Keratinocyte (primary cell): ENCODE measurements at regions not wholly inside any gene's neighbourhood (a gene's known extent, or its start where the extent isn't known, plus 50 kb on each side); places are given as distances from the start of the nearest gene placed in this dataset.

Source experiments
- DNase-seq: peaks from one replicate; pipeline ENCODE4 v3.0.0-alpha.2; 2011; ENCODE audit warnings: low read depth, missing footprints, low spot score
- FAIRE-seq: peaks from 2 replicates; lab custom pipeline; 2011; peaks lifted over from hg19 to GRCh38; lab: Jason Lieb, UNC
- H2AFZ ChIP-seq: 2 replicates; pipeline ENCODE4 v1.6.0; 2012; ENCODE audit warnings: low read length, control low read depth, inconsistent platforms; ENCODE audit not compliant: control insufficient read depth
- H3K27ac ChIP-seq: 2 replicates; pipeline ENCODE4 v1.5.1; 2011; ENCODE audit warnings: low read length; ENCODE audit not compliant: control insufficient read depth, insufficient read depth
- H3K27me3 ChIP-seq: 3 replicates; pipeline ENCODE4 v1.6.0; 2011; ENCODE audit warnings: low read length; ENCODE audit not compliant: control insufficient read depth, insufficient read depth; ENCODE audit errors: extremely low read depth
- H3K36me3 ChIP-seq, 2 experiments: 2 replicates in 1 of 2; 3 replicates in 1 of 2; pipeline ENCODE4 v1.5.1; 2011; ENCODE audit warnings: low read length in 2 of 2, mild to moderate bottlenecking in 1 of 2; ENCODE audit not compliant: control insufficient read depth in 2 of 2, insufficient read depth in 2 of 2; ENCODE audit errors: extremely low read depth in 1 of 2
- H3K4me1 ChIP-seq: 3 replicates; pipeline ENCODE4 v1.5.1; 2011; ENCODE audit warnings: low read length; ENCODE audit not compliant: control insufficient read depth, insufficient read depth; ENCODE audit errors: extremely low read depth
- H3K4me2 ChIP-seq: 3 replicates; pipeline ENCODE4 v1.6.0; 2011; ENCODE audit warnings: low read depth, low read length; ENCODE audit not compliant: control insufficient read depth, insufficient read depth; ENCODE audit errors: extremely low read depth
- H3K4me3 ChIP-seq, 3 experiments: fragments of 200-600 bp in 1 of 3; sonication (generic) in 1 of 3; 2 replicates in 2 of 3; 3 replicates in 1 of 3; pipeline ENCODE4 v1.5.1; 2011 to 2016; ENCODE audit warnings: low read length in 3 of 3, mild to moderate bottlenecking in 3 of 3, control low read depth in 2 of 3, inconsistent platforms in 1 of 3, low read depth in 1 of 3, mixed read lengths in 1 of 3, mixed run types in 1 of 3, moderate library complexity in 1 of 3; ENCODE audit not compliant: control insufficient read depth in 2 of 3, insufficient read depth in 2 of 3; ENCODE audit errors: extremely low read depth in 1 of 3
- H3K79me2 ChIP-seq: 2 replicates; pipeline ENCODE4 v1.6.0; 2012; ENCODE audit warnings: low read length; ENCODE audit not compliant: control insufficient read depth, insufficient read depth
- H3K9ac ChIP-seq: 3 replicates; pipeline ENCODE4 v1.6.0; 2011; ENCODE audit warnings: low read length; ENCODE audit not compliant: control insufficient read depth, insufficient read depth; ENCODE audit errors: extremely low read depth
- H3K9me1 ChIP-seq: 3 replicates; pipeline ENCODE4 v1.6.0; 2011; ENCODE audit warnings: low read length; ENCODE audit not compliant: control insufficient read depth, insufficient read depth; ENCODE audit errors: extremely low read depth
- H3K9me3 ChIP-seq: 2 replicates; pipeline ENCODE4 v1.5.1; 2012; ENCODE audit warnings: low read depth, low read length; ENCODE audit not compliant: control insufficient read depth
- H4K20me1 ChIP-seq: 3 replicates; pipeline ENCODE4 v1.6.0; 2011; ENCODE audit warnings: low read length; ENCODE audit not compliant: control insufficient read depth, insufficient read depth; ENCODE audit errors: extremely low read depth
- EZH2 ChIP-seq: IDR thresholded peaks from one replicate; pipeline ENCODE4 v1.6.1; 2012; ENCODE audit warnings: inconsistent platforms, mild to moderate bottlenecking, low read length, moderate library complexity
- dilution Hi-C: fragments of 300-500 bp; cut with MboI; formaldehyde crosslinking; loops from one replicate; pipeline ENCODE4 v1.7.0; 2020; ENCODE audit warnings: low sequenced_read_pairs; ENCODE audit not compliant: extremely low pct_ligation_motif_present
- TF ChIP-seq, protein P1 (sequence below), 3 experiments: IDR thresholded peaks in 1 of 3; conservative IDR thresholded peaks in 1 of 3; optimal IDR thresholded peaks in 1 of 3; 2 replicates in 2 of 3; 3 replicates in 1 of 3; pipeline versions ENCODE3 to v1.5.1; 2011; ENCODE audit warnings: low read length in 3 of 3, mild to moderate bottlenecking in 3 of 3, moderate library complexity in 2 of 3, control low read depth in 1 of 3, inconsistent platforms in 1 of 3; ENCODE audit not compliant: insufficient read depth in 2 of 3; ENCODE audit errors: extremely low read depth in 1 of 3

DNA sequence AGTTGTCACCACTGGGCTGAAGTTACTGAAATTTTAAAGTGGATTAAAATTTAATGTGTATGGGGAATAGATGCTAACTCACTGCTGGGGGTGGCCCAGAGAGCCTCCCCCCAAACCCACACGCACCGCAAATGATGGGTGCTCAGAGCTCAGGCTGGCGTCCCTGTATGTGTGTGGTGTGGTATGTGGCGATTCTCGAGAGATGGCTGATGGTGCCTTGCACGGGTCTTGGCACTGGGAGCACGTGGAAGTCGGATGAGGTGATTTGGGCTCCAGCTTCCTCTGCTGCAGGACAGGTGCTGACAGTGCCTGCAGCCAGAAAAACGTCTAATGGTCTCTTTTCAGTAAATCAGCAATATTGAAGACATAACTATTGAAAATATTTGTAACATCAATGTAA is 1473.3 kb downstream of the TBC1D22A start:
- no peaks in the 10 kb centered on the region for H3K9me1 ChIP-seq
- H3K9ac ChIP-seq: no peak overlapping the region
- H2AFZ ChIP-seq: no peak overlapping the region
- H3K79me2 ChIP-seq: no peaks in the 10 kb centered on the region
- H3K4me1 ChIP-seq: no peaks in the 10 kb centered on the region
- H3K27ac ChIP-seq: no peak overlapping the region
- no peak for FAIRE-seq
- H3K4me2 ChIP-seq: no peak overlapping the region
- TF ChIP-seq, protein P1, sequence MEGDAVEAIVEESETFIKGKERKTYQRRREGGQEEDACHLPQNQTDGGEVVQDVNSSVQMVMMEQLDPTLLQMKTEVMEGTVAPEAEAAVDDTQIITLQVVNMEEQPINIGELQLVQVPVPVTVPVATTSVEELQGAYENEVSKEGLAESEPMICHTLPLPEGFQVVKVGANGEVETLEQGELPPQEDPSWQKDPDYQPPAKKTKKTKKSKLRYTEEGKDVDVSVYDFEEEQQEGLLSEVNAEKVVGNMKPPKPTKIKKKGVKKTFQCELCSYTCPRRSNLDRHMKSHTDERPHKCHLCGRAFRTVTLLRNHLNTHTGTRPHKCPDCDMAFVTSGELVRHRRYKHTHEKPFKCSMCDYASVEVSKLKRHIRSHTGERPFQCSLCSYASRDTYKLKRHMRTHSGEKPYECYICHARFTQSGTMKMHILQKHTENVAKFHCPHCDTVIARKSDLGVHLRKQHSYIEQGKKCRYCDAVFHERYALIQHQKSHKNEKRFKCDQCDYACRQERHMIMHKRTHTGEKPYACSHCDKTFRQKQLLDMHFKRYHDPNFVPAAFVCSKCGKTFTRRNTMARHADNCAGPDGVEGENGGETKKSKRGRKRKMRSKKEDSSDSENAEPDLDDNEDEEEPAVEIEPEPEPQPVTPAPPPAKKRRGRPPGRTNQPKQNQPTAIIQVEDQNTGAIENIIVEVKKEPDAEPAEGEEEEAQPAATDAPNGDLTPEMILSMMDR (optimal IDR thresholded peaks at IDR 0.05 in 1 of 3, IDR thresholded peaks at IDR 0.05 in 1 of 3, conservative IDR thresholded peaks at IDR 0.05 in 1 of 3; ENCODE audit: extremely low read depth in 1 of 3, insufficient read depth in 2 of 3, low read length in 3 of 3): no peak
- H4K20me1 ChIP-seq: no peaks in the 10 kb centered on the region
- no peak overlapping the region for H3K4me3 ChIP-seq
- peaks cover 16% of the 10 kb centered on the region for H3K9me3 ChIP-seq
- dilution Hi-C loops: no loop called here
- no peaks in the 10 kb centered on the region for H3K27me3 ChIP-seq
- DNase-seq: no peak
- H3K36me3 ChIP-seq: no peaks in the 10 kb centered on the region

DNA sequence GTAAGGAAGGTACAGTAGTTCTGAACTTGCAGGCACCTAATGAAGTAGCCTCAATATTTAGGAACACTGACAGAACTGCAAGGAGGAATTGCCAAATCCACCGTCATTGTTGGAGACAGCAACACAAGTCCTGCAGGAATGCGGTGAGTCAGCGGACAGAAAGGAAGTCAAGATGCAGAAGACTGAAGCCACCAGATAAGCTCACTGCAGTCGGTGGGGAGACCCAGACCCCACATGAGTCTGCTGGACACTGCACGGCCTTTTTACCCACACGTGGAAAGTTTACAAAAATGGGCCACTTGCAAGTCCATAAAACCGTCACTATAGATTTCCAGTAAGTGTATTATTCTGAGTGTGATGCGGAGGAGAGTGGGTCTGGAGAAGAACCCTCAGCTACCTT is 1471.6 kb downstream of the TBC1D22A start:
- H3K4me1 ChIP-seq: no peaks in the 10 kb centered on the region
- no peaks in the 10 kb centered on the region for H4K20me1 ChIP-seq
- H3K9me3 ChIP-seq: peaks cover 17% of the 10 kb centered on the region
- no peaks in the 10 kb centered on the region for H3K36me3 ChIP-seq
- dilution Hi-C loops: no loop called here
- H3K9me1 ChIP-seq: no peaks in the 10 kb centered on the region
- no peaks in the 10 kb centered on the region for H3K27me3 ChIP-seq
- no peak overlapping the region for H3K4me3 ChIP-seq
- no peak overlapping the region for H3K27ac ChIP-seq
- no peak for DNase-seq
- no peak overlapping the region for H2AFZ ChIP-seq
- H3K9ac ChIP-seq: no peak overlapping the region
- FAIRE-seq: no peak
- H3K4me2 ChIP-seq: no peak overlapping the region
- TF ChIP-seq EZH2: no peak
- TF ChIP-seq, protein P1 (optimal IDR thresholded peaks at IDR 0.05 in 1 of 3, IDR thresholded peaks at IDR 0.05 in 1 of 3, conservative IDR thresholded peaks at IDR 0.05 in 1 of 3; ENCODE audit: extremely low read depth in 1 of 3, insufficient read depth in 2 of 3, low read length in 3 of 3): no peak
- H3K79me2 ChIP-seq: no peaks in the 10 kb centered on the region
